ENCODE measurements at regions not wholly inside any gene's neighbourhood (a gene's known extent, or its start where the extent isn't known, plus 50 kb on each side); places are given as distances from the start of the nearest gene placed in this dataset.

GRCh38 chr12:13536219-13536910 is 339.8 kb downstream of the EMP1 start (continued):
- peak; percentile 51 for TF ChIP-seq BCL3 (IDR thresholded peaks at IDR 0.05; ENCODE audit: borderline replicate concordance, insufficient read depth, low read depth, low read length, poor library complexity, severe bottlenecking)
- no peak for TF ChIP-seq ZBED1 (IDR thresholded peaks at IDR 0.05; ENCODE audit: borderline replicate concordance)
- TF ChIP-seq RBBP5 (conservative IDR thresholded peaks at IDR 0.05): no peak
- TF ChIP-seq IKZF2 (IDR thresholded peaks at IDR 0.05): peak; percentile 79 to 80; a peak in 3 of 4 replicates
- 0 out of 2 replicates have a peak, but pooled peaks have one; percentile 11 for TF ChIP-seq TCF12 (IDR thresholded peaks at IDR 0.05; ENCODE audit: low read depth, low read length)
- TF ChIP-seq EP300 (IDR thresholded peaks at IDR 0.05; ENCODE audit: borderline replicate concordance in 1 of 2, control insufficient read depth in 1 of 2, low read depth in 2 of 2, low read length in 2 of 2): peak in 1 of 2 experiments; percentile 22; a peak in 1 of 4 replicates
- no peak for TF ChIP-seq MYC (IDR thresholded peaks at IDR 0.05; ENCODE audit: insufficient read depth, insufficient read length, insufficient replicate concordance, low read length, severe bottlenecking)
- TF ChIP-seq NR2F1 (conservative IDR thresholded peaks at IDR 0.05): peak; percentile 94
- TF ChIP-seq EED (IDR thresholded peaks at IDR 0.05; ENCODE audit: low read depth): peak; percentile 45; the same call in 1 of the 2 replicates
- TF ChIP-seq DPF2 (IDR thresholded peaks at IDR 0.05): peak; percentile 64
- no peak for TF ChIP-seq YBX1 (IDR thresholded peaks at IDR 0.05)
- TF ChIP-seq MEF2A (IDR thresholded peaks at IDR 0.05; ENCODE audit: insufficient read depth, low read depth, low read length): no peak
- TF ChIP-seq NFIC (IDR thresholded peaks at IDR 0.05; ENCODE audit: low read depth, low read length): no peak
- TF ChIP-seq RELB (IDR thresholded peaks at IDR 0.05; ENCODE audit: low read depth): peak; percentile 82
- TF ChIP-seq BHLHE40 (IDR thresholded peaks at IDR 0.05; ENCODE audit: borderline replicate concordance in 1 of 2, low read depth in 2 of 2, low read length in 1 of 2): peak; percentile 29 to 49; a peak in 2 of 4 replicates
- no peak for TF ChIP-seq ZNF687 (IDR thresholded peaks at IDR 0.05)
- no peak for TF ChIP-seq JUND (IDR thresholded peaks at IDR 0.05; ENCODE audit: low read depth, low read length)
- TF ChIP-seq IRF3 (IDR thresholded peaks at IDR 0.05): peak; percentile 4; the same call in 1 of the 2 replicates
- no peak for TF ChIP-seq CEBPB (IDR thresholded peaks at IDR 0.05; ENCODE audit: borderline replicate concordance in 1 of 2, low read depth in 2 of 2, low read length in 2 of 2)
- peak; percentile 80 for TF ChIP-seq MTA2 (IDR thresholded peaks at IDR 0.05; ENCODE audit: low read depth)
- no peak for TF ChIP-seq SREBF1 (IDR thresholded peaks at IDR 0.05; ENCODE audit: low read length)
- no peak for TF ChIP-seq NFYA (IDR thresholded peaks at IDR 0.05; ENCODE audit: borderline replicate concordance, low read depth, low read length)
- peak; percentile 68 for TF ChIP-seq RUNX3 (IDR thresholded peaks at IDR 0.05; ENCODE audit: low read length)

All from GM12878 (cell line).